Mesodermal cell (in vitro differentiated cells): ENCODE measurements at regions not wholly inside any gene's neighbourhood (a gene's known extent, or its start where the extent isn't known, plus 50 kb on each side); places are given as distances from the start of the nearest gene placed in this dataset.

Source experiments
- H3K27ac ChIP-seq: 2 replicates; pipeline ENCODE4 v1.7.0; 2013; ENCODE audit warnings: mild to moderate bottlenecking, low read depth, low read length, moderate library complexity; ENCODE audit not compliant: severe bottlenecking
- H3K36me3 ChIP-seq: 2 replicates; pipeline ENCODE4 v1.7.1; 2013; ENCODE audit warnings: mild to moderate bottlenecking, low read length, moderate library complexity; ENCODE audit not compliant: control insufficient read depth, insufficient read depth
- H3K4me1 ChIP-seq: one replicate; pipeline ENCODE4 v1.7.1; 2013; ENCODE audit warnings: mild to moderate bottlenecking, low read length; ENCODE audit not compliant: insufficient read depth, control insufficient read depth, poor library complexity, severe bottlenecking
- H3K4me3 ChIP-seq: 2 replicates; pipeline ENCODE4 v1.7.0; 2013; ENCODE audit warnings: low read length, control low read depth, mild to moderate bottlenecking; ENCODE audit not compliant: insufficient read depth, poor library complexity, severe bottlenecking; ENCODE audit errors: extremely low read depth
- H3K9me3 ChIP-seq: 2 replicates; pipeline ENCODE4 v1.7.1; 2013; ENCODE audit warnings: mild to moderate bottlenecking, low read length, moderate library complexity; ENCODE audit not compliant: control insufficient read depth
- WGBS, 2 experiments: methylation state at CpG; one replicate each; pipeline ENCODE4 v1.1.5; 2013; ENCODE audit warnings: missing lambda C conversion rate in 2 of 2; ENCODE audit not compliant: insufficient coverage in 2 of 2; 5-methylcytosine and 5-hydroxymethylcytosine counted together

- WGBS, 2 experiments: 93 to 96% methylated on average over 8 to 12 of the region's 12 CpGs
- H3K27ac ChIP-seq: peak overlapping the region; percentile 49
Measured at GRCh38 chr11:112778091-112778876, 182.9 kb upstream of the NCAM1 start.

GRCh38 chr11:112778877-112779266 lies 182.3 kb upstream of the NCAM1 start:
- Histone ChIP-seq H3K27ac (peak overlapping the region; percentile 49), H3K4me3 (no peak overlapping the region), H3K9me3 (no peaks in the 10 kb centered on the region), H3K36me3 (no peaks in the 10 kb centered on the region), H3K4me1 (peaks cover 14% of the 10 kb centered on the region)
- 94 to 95% methylated on average over 2 of the region's 3 CpGs for WGBS, 2 experiments

More at GRCh38 chr11:112778091-112778876, 182.9 kb upstream of the NCAM1 start:
- H3K4me1 ChIP-seq: peaks cover 14% of the 10 kb centered on the region
- no peaks in the 10 kb centered on the region for H3K36me3 ChIP-seq
- no peaks in the 10 kb centered on the region for H3K9me3 ChIP-seq
- H3K4me3 ChIP-seq: no peak overlapping the region

GRCh38 chr11:112780351-112781087 lies 180.7 kb upstream of the NCAM1 start:
- Histone ChIP-seq H3K27ac (peak overlapping the region; percentile 1), H3K4me3 (no peak overlapping the region), H3K36me3 (no peaks in the 10 kb centered on the region), H3K9me3 (no peaks in the 10 kb centered on the region), H3K4me1 (peaks cover 11% of the 10 kb centered on the region)
- WGBS, 2 experiments: 91 to 94% methylated on average over 9 to 14 of the region's 19 CpGs

GRCh38 chr11:112783945-112784322 lies 177.3 kb upstream of the NCAM1 start:
- Histone ChIP-seq H3K27ac (no peak overlapping the region), H3K4me3 (no peak overlapping the region), H3K36me3 (no peaks in the 10 kb centered on the region), H3K9me3 (no peaks in the 10 kb centered on the region), H3K4me1 (peaks cover 7% of the 10 kb centered on the region)
- 93 to 96% methylated on average over 2 to 4 of the region's 4 CpGs for WGBS, 2 experiments

- Histone ChIP-seq H3K4me3 (no peak overlapping the region), H3K36me3 (no peaks in the 10 kb centered on the region), H3K27ac (no peak overlapping the region), H3K4me1 (peaks cover 7% of the 10 kb centered on the region), H3K9me3 (no peaks in the 10 kb centered on the region)
- 87 to 90% methylated on average over 21 to 24 of the region's 24 CpGs for WGBS, 2 experiments
Measured at GRCh38 chr11:112784323-112785073, 176.7 kb upstream of the NCAM1 start.

- Histone ChIP-seq H3K27ac (no peak overlapping the region), H3K9me3 (no peaks in the 10 kb centered on the region), H3K4me1 (peaks cover 4% of the 10 kb centered on the region), H3K36me3 (no peaks in the 10 kb centered on the region), H3K4me3 (no peak overlapping the region)
- 86 to 92% methylated on average over 7 of the region's 7 CpGs for WGBS, 2 experiments
Measured at GRCh38 chr11:112785149-112785548, 176.1 kb upstream of the NCAM1 start.

GRCh38 chr11:112785719-112786118 lies 175.5 kb upstream of the NCAM1 start:
- Histone ChIP-seq H3K36me3 (no peaks in the 10 kb centered on the region), H3K4me3 (no peak overlapping the region), H3K4me1 (no peaks in the 10 kb centered on the region), H3K9me3 (no peaks in the 10 kb centered on the region), H3K27ac (no peak overlapping the region)
- 90 to 92% methylated on average over 1 to 2 of the region's 3 CpGs for WGBS, 2 experiments

GRCh38 chr11:112786196-112786595 lies 175.0 kb upstream of the NCAM1 start:
- WGBS, 2 experiments: 100% methylated on average over 1 of the region's 3 CpGs
- no peak overlapping the region for H3K27ac ChIP-seq
- no peaks in the 10 kb centered on the region for H3K36me3 ChIP-seq

GRCh38 chr11:112786886-112787530 lies 174.2 kb upstream of the NCAM1 start:
- 82 to 88% methylated on average over 3 to 4 of the region's 5 CpGs for WGBS, 2 experiments
- no peaks in the 10 kb centered on the region for H3K36me3 ChIP-seq
- no peaks in the 10 kb centered on the region for H3K9me3 ChIP-seq
- H3K4me1 ChIP-seq: no peaks in the 10 kb centered on the region
- H3K4me3 ChIP-seq: no peak overlapping the region
- H3K27ac ChIP-seq: no peak overlapping the region

More at GRCh38 chr11:112786196-112786595, 175.0 kb upstream of the NCAM1 start:
- Histone ChIP-seq H3K4me3 (no peak overlapping the region), H3K9me3 (no peaks in the 10 kb centered on the region), H3K4me1 (no peaks in the 10 kb centered on the region)

- WGBS, 2 experiments: 95 to 100% methylated on average over 1 to 2 of the region's 3 CpGs
- H3K36me3 ChIP-seq: no peaks in the 10 kb centered on the region
- H3K9me3 ChIP-seq: no peaks in the 10 kb centered on the region
- H3K4me1 ChIP-seq: peaks cover 3% of the 10 kb centered on the region
- no peak overlapping the region for H3K4me3 ChIP-seq
- no peak overlapping the region for H3K27ac ChIP-seq
Measured at GRCh38 chr11:112789481-112789880, 171.7 kb upstream of the NCAM1 start.
